WTC11 (cell line): ENCODE measurements at regions not wholly inside any gene's neighbourhood (a gene's known extent, or its start where the extent isn't known, plus 50 kb on each side); places are given as distances from the start of the nearest gene placed in this dataset.

Experiments used
- TF ChIP-seq, protein P1 (sequence below): fragments of 200-600 bp; IDR thresholded peaks from 2 replicates; pipeline ENCODE4 v1.8.0; 2022; ENCODE audit warnings: antibody characterized with exemption
- TF ChIP-seq, protein P2 (sequence below): fragments of 250-450 bp; sonication (Bioruptor Pico); IDR thresholded peaks from 2 replicates; pipeline ENCODE4 v1.8.0; 2021; ENCODE audit warnings: mild to moderate bottlenecking

DNA sequence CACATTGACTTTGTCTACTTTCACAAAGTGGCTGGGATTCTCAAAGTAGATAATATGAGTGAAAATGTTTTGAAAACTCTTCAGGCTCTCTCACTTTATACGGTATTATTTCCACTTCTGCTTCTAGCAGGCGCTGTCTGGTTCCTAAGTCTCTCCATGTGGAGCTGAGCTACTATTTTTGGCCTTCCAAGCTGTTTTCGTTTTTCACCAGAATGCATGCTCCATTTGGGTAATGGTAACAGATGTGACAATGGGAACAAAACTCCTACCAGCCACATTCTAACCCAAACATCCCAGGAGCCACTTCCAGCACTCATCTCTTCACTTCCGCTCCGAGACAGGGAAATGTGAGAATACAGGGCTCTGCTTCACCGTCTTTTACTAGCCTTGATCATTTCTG is 586.7 kb downstream of the NTRK3 start:
- TF ChIP-seq, protein P1, sequence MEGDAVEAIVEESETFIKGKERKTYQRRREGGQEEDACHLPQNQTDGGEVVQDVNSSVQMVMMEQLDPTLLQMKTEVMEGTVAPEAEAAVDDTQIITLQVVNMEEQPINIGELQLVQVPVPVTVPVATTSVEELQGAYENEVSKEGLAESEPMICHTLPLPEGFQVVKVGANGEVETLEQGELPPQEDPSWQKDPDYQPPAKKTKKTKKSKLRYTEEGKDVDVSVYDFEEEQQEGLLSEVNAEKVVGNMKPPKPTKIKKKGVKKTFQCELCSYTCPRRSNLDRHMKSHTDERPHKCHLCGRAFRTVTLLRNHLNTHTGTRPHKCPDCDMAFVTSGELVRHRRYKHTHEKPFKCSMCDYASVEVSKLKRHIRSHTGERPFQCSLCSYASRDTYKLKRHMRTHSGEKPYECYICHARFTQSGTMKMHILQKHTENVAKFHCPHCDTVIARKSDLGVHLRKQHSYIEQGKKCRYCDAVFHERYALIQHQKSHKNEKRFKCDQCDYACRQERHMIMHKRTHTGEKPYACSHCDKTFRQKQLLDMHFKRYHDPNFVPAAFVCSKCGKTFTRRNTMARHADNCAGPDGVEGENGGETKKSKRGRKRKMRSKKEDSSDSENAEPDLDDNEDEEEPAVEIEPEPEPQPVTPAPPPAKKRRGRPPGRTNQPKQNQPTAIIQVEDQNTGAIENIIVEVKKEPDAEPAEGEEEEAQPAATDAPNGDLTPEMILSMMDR, result no peak
- TF ChIP-seq, protein P2, sequence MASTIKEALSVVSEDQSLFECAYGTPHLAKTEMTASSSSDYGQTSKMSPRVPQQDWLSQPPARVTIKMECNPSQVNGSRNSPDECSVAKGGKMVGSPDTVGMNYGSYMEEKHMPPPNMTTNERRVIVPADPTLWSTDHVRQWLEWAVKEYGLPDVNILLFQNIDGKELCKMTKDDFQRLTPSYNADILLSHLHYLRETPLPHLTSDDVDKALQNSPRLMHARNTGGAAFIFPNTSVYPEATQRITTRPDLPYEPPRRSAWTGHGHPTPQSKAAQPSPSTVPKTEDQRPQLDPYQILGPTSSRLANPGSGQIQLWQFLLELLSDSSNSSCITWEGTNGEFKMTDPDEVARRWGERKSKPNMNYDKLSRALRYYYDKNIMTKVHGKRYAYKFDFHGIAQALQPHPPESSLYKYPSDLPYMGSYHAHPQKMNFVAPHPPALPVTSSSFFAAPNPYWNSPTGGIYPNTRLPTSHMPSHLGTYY, result no peak
